Loucy (cell line): ENCODE measurements at regions not wholly inside any gene's neighbourhood (a gene's known extent, or its start where the extent isn't known, plus 50 kb on each side); places are given as distances from the start of the nearest gene placed in this dataset.

Experiments
- H2AFZ ChIP-seq: fragments of 200-600 bp; sonication (generic); 2 replicates; pipeline ENCODE4 v1.6.0; 2016; ENCODE audit warnings: antibody characterized with exemption, mild to moderate bottlenecking, low read length, moderate library complexity
- H3F3A ChIP-seq: fragments of 200-600 bp; 2 replicates; pipeline ENCODE4 v1.6.0; 2016; ENCODE audit warnings: antibody characterized with exemption, low read depth, mild to moderate bottlenecking
- H3K27me3 ChIP-seq: fragments of 200-600 bp; sonication (generic); 2 replicates; pipeline ENCODE4 v1.6.1; 2014; ENCODE audit warnings: low read length, mild to moderate bottlenecking; ENCODE audit not compliant: insufficient read depth, poor library complexity, severe bottlenecking
- H3K36me3 ChIP-seq: fragments of 200-600 bp; sonication (generic); 2 replicates; pipeline ENCODE4 v1.6.1; 2016; ENCODE audit warnings: low read length; ENCODE audit not compliant: insufficient read depth
- H3K4me1 ChIP-seq: fragments of 200-600 bp; sonication (generic); 2 replicates; pipeline ENCODE4 v1.5.1; 2014; ENCODE audit warnings: low read length, mild to moderate bottlenecking; ENCODE audit not compliant: insufficient read depth, poor library complexity, severe bottlenecking
- H3K4me2 ChIP-seq: fragments of 200-600 bp; sonication (generic); 2 replicates; pipeline ENCODE4 v1.6.0; 2014; ENCODE audit warnings: antibody characterized with exemption, low read length, low read depth, mild to moderate bottlenecking; ENCODE audit not compliant: poor library complexity, severe bottlenecking
- H3K4me3 ChIP-seq: fragments of 200-600 bp; sonication (generic); 2 replicates; pipeline ENCODE4 v1.5.1; 2014; ENCODE audit warnings: low read length, mild to moderate bottlenecking, mixed read lengths; ENCODE audit not compliant: poor library complexity, severe bottlenecking
- H3K79me2 ChIP-seq: fragments of 200-600 bp; sonication (generic); 2 replicates; pipeline ENCODE4 v1.6.1; 2014; ENCODE audit warnings: low read length; ENCODE audit not compliant: insufficient read depth
- H3K9ac ChIP-seq: fragments of 200-600 bp; sonication (generic); 2 replicates; pipeline ENCODE4 v1.6.0; 2014; ENCODE audit warnings: mild to moderate bottlenecking, low read depth, low read length, moderate library complexity; ENCODE audit not compliant: poor library complexity, severe bottlenecking
- H3K9me2 ChIP-seq: fragments of 200-600 bp; sonication (generic); replicated peaks from 2 replicates; pipeline ENCODE4 v1.6.1; 2016; ENCODE audit warnings: low read depth, low read length, mixed read lengths
- H3K9me3 ChIP-seq: fragments of 200-600 bp; sonication (generic); 2 replicates; pipeline ENCODE4 v1.6.1; 2014; ENCODE audit warnings: mild to moderate bottlenecking, antibody characterized with exemption, low read length, low read depth; ENCODE audit not compliant: insufficient read depth
- H4K20me1 ChIP-seq: fragments of 200-600 bp; sonication (generic); 2 replicates; pipeline ENCODE4 v1.6.0; 2014; ENCODE audit warnings: antibody characterized with exemption, low read length, mild to moderate bottlenecking; ENCODE audit not compliant: insufficient read depth, poor library complexity, severe bottlenecking
- CTCF ChIP-seq: fragments of 200-600 bp; sonication (generic); conservative IDR thresholded peaks from 2 replicates; pipeline ENCODE4 v1.5.1; 2014; ENCODE audit warnings: mild to moderate bottlenecking, antibody characterized with exemption, low read length
- EZH2phosphoT487 ChIP-seq: fragments of 200-600 bp; IDR thresholded peaks from 2 replicates; pipeline ENCODE4 v1.6.1; 2018; ENCODE audit warnings: antibody characterized with exemption, mild to moderate bottlenecking, moderate library complexity, borderline replicate concordance

- TF ChIP-seq EZH2phosphoT487, result no peak
- TF ChIP-seq CTCF, result no peak
- no peak overlapping the region for H3K9ac ChIP-seq
- peaks cover 41% of the 10 kb centered on the region for H3K4me1 ChIP-seq
- no peak overlapping the region for H3K4me2 ChIP-seq
- H3F3A ChIP-seq, result no peaks in the 10 kb centered on the region
- no peak overlapping the region for H2AFZ ChIP-seq
- H3K9me3 ChIP-seq, result no peaks in the 10 kb centered on the region
- no peaks in the 10 kb centered on the region for H3K36me3 ChIP-seq
- no peaks in the 10 kb centered on the region for H3K27me3 ChIP-seq
- no peaks in the 10 kb centered on the region for H4K20me1 ChIP-seq
- H3K9me2 ChIP-seq, result no peaks in the 10 kb centered on the region
- H3K4me3 ChIP-seq, result no peak overlapping the region
- H3K79me2 ChIP-seq, result no peaks in the 10 kb centered on the region
These were observed 291.8 kb downstream of the UACA start for GRCh38 chr15:70471517-70471916.

- no peaks in the 10 kb centered on the region for H3K36me3 ChIP-seq
- no peaks in the 10 kb centered on the region for H3K27me3 ChIP-seq
- H3K4me1 ChIP-seq, result peaks cover 41% of the 10 kb centered on the region
- H3K4me3 ChIP-seq, result no peak overlapping the region
- H3F3A ChIP-seq, result no peaks in the 10 kb centered on the region
- H2AFZ ChIP-seq, result no peak overlapping the region
- no peaks in the 10 kb centered on the region for H3K79me2 ChIP-seq
- H3K4me2 ChIP-seq, result no peak overlapping the region
- H3K9me2 ChIP-seq, result no peaks in the 10 kb centered on the region
- no peaks in the 10 kb centered on the region for H4K20me1 ChIP-seq
- TF ChIP-seq EZH2phosphoT487 (no peak), CTCF (no peak)
- H3K9ac ChIP-seq, result no peak overlapping the region
- no peaks in the 10 kb centered on the region for H3K9me3 ChIP-seq
These were observed 292.7 kb downstream of the UACA start for GRCh38 chr15:70470556-70471191.

- no peak overlapping the region for H3K4me3 ChIP-seq
- no peak overlapping the region for H2AFZ ChIP-seq
- H3K9me3 ChIP-seq, result no peaks in the 10 kb centered on the region
- no peak overlapping the region for H3K9ac ChIP-seq
- H3K27me3 ChIP-seq, result no peaks in the 10 kb centered on the region
- H3K4me1 ChIP-seq, result peaks cover 38% of the 10 kb centered on the region
- no peak overlapping the region for H3K4me2 ChIP-seq
- TF ChIP-seq CTCF (no peak), EZH2phosphoT487 (no peak)
- H3K79me2 ChIP-seq, result no peaks in the 10 kb centered on the region
- H3K36me3 ChIP-seq, result no peaks in the 10 kb centered on the region
- H3K9me2 ChIP-seq, result no peaks in the 10 kb centered on the region
- H3F3A ChIP-seq, result no peaks in the 10 kb centered on the region
- H4K20me1 ChIP-seq, result no peaks in the 10 kb centered on the region
These were observed 293.5 kb downstream of the UACA start for GRCh38 chr15:70469651-70470555.
